Peyer's patch (tissue), 4 donors: ENCODE measurements at regions not wholly inside any gene's neighbourhood (a gene's known extent, or its start where the extent isn't known, plus 50 kb on each side); places are given as distances from the start of the nearest gene placed in this dataset.

Experiments
- DNase-seq, 3 donors: peaks; one replicate each; pipeline ENCODE4 v3.0.0-alpha.2; 2017 to 2019
- H3K27ac ChIP-seq, 4 donors: fragments of 200-600 bp; sonication (generic); one replicate each; pipeline ENCODE4 v1.5.1; 2016 to 2019
- H3K27me3 ChIP-seq, 2 donors: fragments of 200-600 bp; sonication (generic); one replicate each; pipeline ENCODE4 v1.5.1; 2019
- H3K36me3 ChIP-seq, 3 donors: fragments of 200-600 bp; sonication (generic); one replicate each; pipeline ENCODE4 v1.5.1; 2016 to 2019
- H3K4me1 ChIP-seq, 4 donors: fragments of 200-600 bp; sonication (generic); one replicate each; pipeline ENCODE4 v1.5.1; 2016 to 2019
- H3K4me3 ChIP-seq, 4 donors: fragments of 200-600 bp; sonication (generic); 1 replicate in 3 of 4; 2 replicates in 1 of 4; pipeline ENCODE4 v1.5.1; 2016 to 2019; ENCODE audit warnings: mild to moderate bottlenecking in 1 of 4
- H3K9me3 ChIP-seq, 4 donors: fragments of 200-600 bp; sonication (generic); one replicate each; pipeline ENCODE4 v1.5.1; 2016 to 2019; ENCODE audit warnings: mild to moderate bottlenecking in 1 of 4
- POLR2A ChIP-seq, 2 donors: fragments of 450-650 bp; IDR thresholded peaks; one replicate each; pipeline ENCODE4 v1.5.1; 2017; ENCODE audit warnings: antibody characterized with exemption in 2 of 2, mild to moderate bottlenecking in 2 of 2, moderate library complexity in 2 of 2
- TF ChIP-seq, protein P1 (sequence below), 6 experiments: fragments of 450-650 bp in 4 of 6; fragments of 200-600 bp in 2 of 6; sonication (generic) in 1 of 6; IDR thresholded peaks; one replicate each; pipeline ENCODE4 v1.5.1; 2017 to 2019; ENCODE audit warnings: antibody characterized with exemption in 6 of 6, mild to moderate bottlenecking in 3 of 6, moderate library complexity in 1 of 6

DNA sequence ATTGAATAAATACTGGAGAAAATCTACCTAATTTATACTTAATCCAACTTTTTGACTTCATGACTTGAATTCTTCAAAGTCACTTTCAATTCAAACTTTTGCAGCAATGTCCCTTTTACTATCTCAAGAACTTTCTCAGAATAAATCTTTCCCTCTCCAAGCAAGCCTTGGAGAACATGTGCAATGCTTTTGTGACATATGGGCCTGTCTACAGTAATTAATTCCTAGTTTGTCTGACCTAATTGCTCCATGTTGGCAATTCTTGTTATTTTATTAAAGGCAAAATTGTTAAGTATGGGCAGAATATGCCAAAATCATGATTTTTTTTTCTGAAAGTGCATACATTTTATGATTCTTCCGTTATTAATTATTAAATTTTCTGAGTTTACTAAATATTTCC, 1115.3 kb downstream of the PDHA2 start:
- no peak for TF ChIP-seq POLR2A (IDR thresholded peaks at IDR 0.05)
- TF ChIP-seq, protein P1, sequence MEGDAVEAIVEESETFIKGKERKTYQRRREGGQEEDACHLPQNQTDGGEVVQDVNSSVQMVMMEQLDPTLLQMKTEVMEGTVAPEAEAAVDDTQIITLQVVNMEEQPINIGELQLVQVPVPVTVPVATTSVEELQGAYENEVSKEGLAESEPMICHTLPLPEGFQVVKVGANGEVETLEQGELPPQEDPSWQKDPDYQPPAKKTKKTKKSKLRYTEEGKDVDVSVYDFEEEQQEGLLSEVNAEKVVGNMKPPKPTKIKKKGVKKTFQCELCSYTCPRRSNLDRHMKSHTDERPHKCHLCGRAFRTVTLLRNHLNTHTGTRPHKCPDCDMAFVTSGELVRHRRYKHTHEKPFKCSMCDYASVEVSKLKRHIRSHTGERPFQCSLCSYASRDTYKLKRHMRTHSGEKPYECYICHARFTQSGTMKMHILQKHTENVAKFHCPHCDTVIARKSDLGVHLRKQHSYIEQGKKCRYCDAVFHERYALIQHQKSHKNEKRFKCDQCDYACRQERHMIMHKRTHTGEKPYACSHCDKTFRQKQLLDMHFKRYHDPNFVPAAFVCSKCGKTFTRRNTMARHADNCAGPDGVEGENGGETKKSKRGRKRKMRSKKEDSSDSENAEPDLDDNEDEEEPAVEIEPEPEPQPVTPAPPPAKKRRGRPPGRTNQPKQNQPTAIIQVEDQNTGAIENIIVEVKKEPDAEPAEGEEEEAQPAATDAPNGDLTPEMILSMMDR (IDR thresholded peaks at IDR 0.05) = no peak
- DNase-seq = no peak
- no peaks in the 10 kb centered on the region for H3K9me3 ChIP-seq
- H3K27ac ChIP-seq = no peak overlapping the region
- H3K4me3 ChIP-seq = no peak overlapping the region
- H3K27me3 ChIP-seq = no peaks in the 10 kb centered on the region
- no peaks in the 10 kb centered on the region for H3K36me3 ChIP-seq
- no peaks in the 10 kb centered on the region for H3K4me1 ChIP-seq

DNA sequence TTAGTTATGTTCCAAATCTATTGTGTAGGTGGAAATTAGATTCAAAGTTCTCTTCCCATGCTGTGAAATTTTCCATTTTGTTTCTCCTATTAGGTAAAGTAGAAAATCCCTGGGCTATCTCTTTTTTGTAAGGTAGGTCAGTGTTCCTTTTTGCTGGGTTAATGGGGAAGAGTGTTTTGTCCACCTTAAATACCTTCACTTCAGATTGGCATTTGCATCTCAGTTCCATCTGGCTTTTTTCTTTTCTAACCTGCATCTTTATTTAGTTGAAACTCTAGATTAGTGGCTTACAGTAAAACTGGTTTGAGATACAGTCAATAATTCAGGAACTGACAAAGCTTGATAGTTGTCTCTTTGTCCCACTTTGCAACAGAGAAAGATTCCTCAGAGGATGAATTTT, 1115.8 kb downstream of the PDHA2 start:
- Histone ChIP-seq H3K9me3 (no peaks in the 10 kb centered on the region), H3K36me3 (no peaks in the 10 kb centered on the region), H3K4me1 (no peaks in the 10 kb centered on the region), H3K27ac (no peak overlapping the region), H3K27me3 (no peaks in the 10 kb centered on the region), H3K4me3 (no peak overlapping the region)
- TF ChIP-seq POLR2A (IDR thresholded peaks at IDR 0.05) = no peak
- TF ChIP-seq, protein P1 (IDR thresholded peaks at IDR 0.05) = no peak
- no peak for DNase-seq

DNA sequence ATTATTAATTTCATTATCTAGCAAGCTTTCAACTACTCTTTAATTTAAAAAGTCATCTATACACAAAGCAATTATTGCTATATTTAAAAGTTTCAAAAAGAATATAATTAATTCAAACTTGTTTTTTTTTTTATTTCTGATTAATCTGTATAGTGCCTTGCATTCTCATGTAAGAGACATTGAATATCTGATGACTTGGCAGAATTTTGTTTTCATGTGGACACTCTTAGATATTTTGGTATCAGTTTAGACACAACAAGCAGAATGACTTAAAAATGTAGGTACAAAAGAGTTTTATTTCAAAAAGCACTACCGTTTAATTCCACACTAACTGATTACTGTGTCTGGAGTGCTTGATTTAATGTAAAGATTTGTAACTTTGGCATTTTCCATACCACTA, 1129.6 kb downstream of the PDHA2 start:
- H3K27me3 ChIP-seq = no peaks in the 10 kb centered on the region

DNA sequence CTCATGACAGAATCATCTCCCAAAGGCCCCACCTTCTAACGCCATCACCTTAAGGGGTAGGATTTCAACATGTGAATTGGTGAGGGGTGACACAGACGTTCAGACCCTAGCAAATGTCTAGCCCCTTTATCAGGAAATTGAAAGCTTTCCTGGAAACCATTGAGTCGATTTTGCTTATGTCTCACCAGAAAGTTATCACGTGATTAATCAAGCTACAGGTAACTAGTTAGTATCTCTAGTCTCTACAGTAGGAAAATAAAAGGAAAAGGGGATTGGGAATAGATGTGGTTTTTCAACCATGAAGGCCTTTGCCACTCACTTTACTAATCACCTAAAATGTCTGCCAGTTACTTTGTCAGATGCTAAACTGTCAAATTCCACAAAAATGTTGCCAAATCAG, 1133.0 kb downstream of the PDHA2 start:
- Histone ChIP-seq H3K36me3 (no peaks in the 10 kb centered on the region), H3K27me3 (no peaks in the 10 kb centered on the region), H3K4me3 (no peak overlapping the region), H3K27ac (no peak overlapping the region), H3K9me3 (no peaks in the 10 kb centered on the region), H3K4me1 (no peaks in the 10 kb centered on the region)
- no peak for DNase-seq
- TF ChIP-seq POLR2A (IDR thresholded peaks at IDR 0.05) = no peak
- TF ChIP-seq, protein P1 (IDR thresholded peaks at IDR 0.05) = no peak

More for the DNA sequence above, 1129.6 kb downstream of the PDHA2 start:
- no peak for DNase-seq
- H3K4me3 ChIP-seq = no peak overlapping the region
- TF ChIP-seq, protein P1 (IDR thresholded peaks at IDR 0.05) = no peak
- no peak for TF ChIP-seq POLR2A (IDR thresholded peaks at IDR 0.05)
- H3K27ac ChIP-seq = no peak overlapping the region
- H3K9me3 ChIP-seq = no peaks in the 10 kb centered on the region
- no peaks in the 10 kb centered on the region for H3K36me3 ChIP-seq
- H3K4me1 ChIP-seq = no peaks in the 10 kb centered on the region

DNA sequence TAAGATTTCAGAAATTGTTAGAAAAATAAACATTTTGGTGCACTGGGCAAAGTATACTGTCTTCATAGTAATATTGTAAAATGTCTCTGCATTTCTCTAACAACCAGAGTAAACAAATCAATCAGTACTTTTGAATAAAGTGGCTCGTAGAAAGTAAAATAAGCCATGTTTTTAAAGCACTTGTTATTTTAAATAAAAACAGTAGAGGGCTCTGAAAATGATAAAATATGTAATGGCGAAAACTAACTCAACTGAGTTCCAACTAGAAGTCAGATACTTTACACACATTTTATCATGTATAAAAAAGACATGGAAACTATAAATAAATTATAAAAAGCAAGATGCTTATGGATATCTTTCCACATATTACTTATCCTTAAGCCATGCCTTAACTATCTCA, 1134.4 kb downstream of the PDHA2 start:
- H3K4me3 ChIP-seq = no peak overlapping the region
- DNase-seq = no peak
- no peak overlapping the region for H3K27ac ChIP-seq
- no peaks in the 10 kb centered on the region for H3K36me3 ChIP-seq
- no peaks in the 10 kb centered on the region for H3K4me1 ChIP-seq
- TF ChIP-seq POLR2A (IDR thresholded peaks at IDR 0.05) = no peak
- TF ChIP-seq, protein P1 (IDR thresholded peaks at IDR 0.05) = no peak
- no peaks in the 10 kb centered on the region for H3K9me3 ChIP-seq
- H3K27me3 ChIP-seq = no peaks in the 10 kb centered on the region

DNA sequence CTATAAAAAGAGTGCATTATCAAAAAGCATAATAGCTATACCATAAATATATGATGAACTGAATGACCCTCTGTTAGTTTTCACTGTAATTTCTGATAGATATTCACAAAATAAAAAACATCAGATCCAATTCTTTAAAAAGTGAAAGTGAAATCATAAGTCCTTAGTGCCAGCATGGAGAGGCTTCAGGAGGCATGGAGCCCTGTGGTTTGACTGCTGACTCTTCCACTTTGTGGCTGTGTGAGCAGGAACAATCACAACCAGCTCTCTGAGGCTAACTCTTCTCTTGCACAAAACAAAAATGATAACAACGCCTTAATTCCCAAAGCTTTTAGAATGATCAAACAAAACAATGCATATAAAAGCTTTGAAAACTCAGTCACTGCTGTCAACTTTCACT, 1143.9 kb downstream of the PDHA2 start:
- TF ChIP-seq POLR2A (IDR thresholded peaks at IDR 0.05) = no peak
- TF ChIP-seq, protein P1 (IDR thresholded peaks at IDR 0.05) = no peak
- DNase-seq = no peak
- no peak overlapping the region for H3K27ac ChIP-seq
- H3K4me1 ChIP-seq = no peaks in the 10 kb centered on the region
- no peaks in the 10 kb centered on the region for H3K36me3 ChIP-seq
- H3K27me3 ChIP-seq = no peaks in the 10 kb centered on the region
- H3K9me3 ChIP-seq = no peaks in the 10 kb centered on the region
- H3K4me3 ChIP-seq = no peak overlapping the region
